NCI-H1092 (cell line): ENCODE measurements at regions not wholly inside any gene's neighbourhood (a gene's known extent, or its start where the extent isn't known, plus 50 kb on each side); places are given as distances from the start of the nearest gene placed in this dataset.

Experiments
- DNase-seq: peaks from one replicate; lab custom pipeline; 2025; lab: John Stamatoyannopoulos, UW

- peak; percentile 81 for DNase-seq
These were observed 160.2 kb downstream of the PSMG1 start for GRCh38 chr21:39022863-39023693.

GRCh38 chr21:39022466-39022862 is 160.8 kb downstream of the PSMG1 start:
- no peak for DNase-seq

GRCh38 chr21:39022035-39022434 is 161.2 kb downstream of the PSMG1 start:
- no peak for DNase-seq

GRCh38 chr21:39021478-39021832 is 161.8 kb downstream of the PSMG1 start:
- DNase-seq, result no peak

GRCh38 chr21:39020751-39021477 is 162.3 kb downstream of the PSMG1 start:
- DNase-seq, result no peak

GRCh38 chr21:39018730-39019129 is 164.5 kb downstream of the PSMG1 start:
- no peak for DNase-seq

- DNase-seq, result no peak
These were observed 166.4 kb downstream of the PSMG1 start for GRCh38 chr21:39016740-39017315.

GRCh38 chr21:39014747-39015146 is 168.5 kb downstream of the PSMG1 start:
- DNase-seq, result no peak

GRCh38 chr21:39012326-39013230 is 170.7 kb downstream of the PSMG1 start:
- DNase-seq, result no peak

GRCh38 chr21:39011911-39012310 is 171.3 kb downstream of the PSMG1 start:
- no peak for DNase-seq

GRCh38 chr21:39010629-39011404 is 172.4 kb downstream of the PSMG1 start:
- DNase-seq, result no peak

GRCh38 chr21:39009587-39010225 is 173.5 kb downstream of the PSMG1 start:
- DNase-seq, result no peak

- no peak for DNase-seq
These were observed 175.3 kb downstream of the PSMG1 start for GRCh38 chr21:39007985-39008384.

- no peak for DNase-seq
These were observed 175.7 kb downstream of the PSMG1 start for GRCh38 chr21:39007532-39007931.

- no peak for DNase-seq
These were observed 176.5 kb downstream of the PSMG1 start for GRCh38 chr21:39006571-39007311.

GRCh38 chr21:39005502-39005787 is 177.8 kb downstream of the PSMG1 start:
- no peak for DNase-seq

- peak; percentile 38 for DNase-seq
These were observed 178.4 kb downstream of the PSMG1 start for GRCh38 chr21:39004634-39005501.

- DNase-seq, result peak; percentile 24
These were observed 179.1 kb downstream of the PSMG1 start for GRCh38 chr21:39003982-39004633.

- DNase-seq, result no peak
These were observed 181.9 kb downstream of the PSMG1 start for GRCh38 chr21:39001341-39001740.
